SH-SY5Y (cell line): ENCODE measurements at regions not wholly inside any gene's neighbourhood (a gene's known extent, or its start where the extent isn't known, plus 50 kb on each side); places are given as distances from the start of the nearest gene placed in this dataset.

ENCODE experiments used
- GATA2 ChIP-seq: IDR thresholded peaks from 2 replicates; pipeline ENCODE4 v1.6.1; 2011; ENCODE audit warnings: mild to moderate bottlenecking, low read depth, low read length
- GATA3 ChIP-seq: IDR thresholded peaks from 2 replicates; pipeline ENCODE4 v1.6.1; 2011; ENCODE audit warnings: low read depth, mild to moderate bottlenecking, low read length, moderate library complexity

DNA sequence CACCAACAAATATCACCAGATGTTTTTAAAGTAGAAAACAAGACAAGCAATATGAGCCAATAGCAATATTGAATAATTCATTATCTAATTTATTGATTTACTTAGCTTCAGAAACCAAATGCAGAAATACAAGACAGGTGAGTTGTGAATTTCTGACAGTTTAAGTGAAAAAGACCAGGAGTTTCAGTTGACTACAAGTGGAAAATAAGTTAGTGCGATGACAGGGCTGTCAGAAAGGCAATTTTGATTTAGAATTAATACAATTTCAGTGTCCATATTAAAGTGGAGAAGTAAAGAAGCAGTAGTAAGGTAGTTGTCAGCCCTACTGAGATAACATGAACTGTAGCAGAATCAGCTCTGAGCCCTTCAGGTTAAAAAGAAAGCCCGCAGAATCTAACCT, 1066.7 kb upstream of the ATXN8OS start:
- TF ChIP-seq GATA2 (no peak), GATA3 (no peak)
